T-helper 2 cell (primary cell): ENCODE measurements at regions not wholly inside any gene's neighbourhood (a gene's known extent, or its start where the extent isn't known, plus 50 kb on each side); places are given as distances from the start of the nearest gene placed in this dataset.

ENCODE experiments used
- DNase-seq, 5 experiments: peaks; one replicate each; pipeline versions ENCODE4 v3.0.0 to v3.0.0-alpha.2; 2012 to 2022

DNA sequence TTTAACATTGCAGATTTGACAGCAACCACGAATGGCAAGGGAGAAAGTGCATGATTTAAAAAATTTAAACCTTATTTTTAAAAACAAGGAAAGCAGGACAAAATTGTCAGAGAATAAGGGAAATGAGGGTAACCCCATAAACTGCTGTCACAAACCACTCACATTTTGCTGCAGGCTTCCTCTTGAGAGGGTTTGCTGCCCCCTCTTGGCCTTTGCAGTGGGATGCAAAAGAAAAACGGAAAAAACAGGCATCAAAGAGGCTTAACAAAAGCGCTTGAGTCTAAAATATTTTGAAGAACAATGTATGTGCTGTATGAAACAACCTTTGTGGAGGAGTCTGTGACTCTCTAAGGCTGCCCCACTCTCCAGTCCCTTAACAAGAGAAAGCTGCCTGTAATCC is 91.6 kb downstream of the TMX3 start:
- DNase-seq, result peak in 2 of 5 experiments; percentile 0 to 23

DNA sequence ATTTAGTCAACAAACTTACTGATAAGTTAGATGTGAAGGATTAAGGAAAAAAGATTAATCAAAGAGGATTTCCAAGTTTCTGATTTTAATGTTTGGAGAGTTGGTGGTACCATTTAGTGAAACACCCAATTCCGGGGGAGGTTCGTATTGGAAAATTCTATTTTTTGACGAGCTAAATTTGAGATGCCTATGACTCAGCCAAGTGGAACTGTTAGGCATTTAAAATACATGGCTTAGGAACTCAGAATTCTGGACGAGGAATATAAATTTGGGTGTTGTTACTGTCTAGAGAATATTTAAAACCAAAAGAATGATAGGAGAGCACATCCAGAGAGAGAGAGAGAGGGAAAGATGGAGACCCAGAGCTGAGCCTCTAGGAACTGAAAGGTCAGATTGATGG is 103.6 kb downstream of the TMX3 start:
- DNase-seq, result no peak

DNA sequence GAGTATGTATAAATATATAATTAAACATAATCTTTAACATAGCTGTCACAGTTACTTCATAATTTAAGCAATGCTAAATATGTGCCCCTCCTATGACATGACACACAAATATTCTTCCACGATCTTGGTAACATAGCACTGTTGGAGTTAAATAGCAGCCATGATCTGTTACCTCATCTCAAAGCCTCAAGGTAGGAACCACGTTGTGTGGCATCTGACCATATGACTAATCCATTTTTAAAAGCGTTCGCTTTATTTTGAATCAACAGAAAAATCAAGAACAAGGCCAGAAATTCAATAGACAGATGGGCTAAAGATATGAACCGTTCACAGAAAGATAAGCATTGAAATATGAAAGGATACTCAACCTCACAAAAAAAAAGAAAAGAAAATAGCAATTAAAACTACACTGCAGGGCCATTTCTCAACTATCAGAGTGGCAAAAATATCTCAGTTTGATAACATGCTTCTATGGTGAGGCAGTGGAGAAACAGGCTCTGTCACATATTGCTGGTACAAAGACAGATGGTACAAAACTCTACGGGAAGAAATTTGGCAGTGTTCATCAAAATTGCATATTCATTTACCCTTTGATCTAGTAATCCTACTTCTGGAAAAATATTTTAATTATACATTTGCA is 105.9 kb downstream of the TMX3 start:
- DNase-seq, result no peak

DNA sequence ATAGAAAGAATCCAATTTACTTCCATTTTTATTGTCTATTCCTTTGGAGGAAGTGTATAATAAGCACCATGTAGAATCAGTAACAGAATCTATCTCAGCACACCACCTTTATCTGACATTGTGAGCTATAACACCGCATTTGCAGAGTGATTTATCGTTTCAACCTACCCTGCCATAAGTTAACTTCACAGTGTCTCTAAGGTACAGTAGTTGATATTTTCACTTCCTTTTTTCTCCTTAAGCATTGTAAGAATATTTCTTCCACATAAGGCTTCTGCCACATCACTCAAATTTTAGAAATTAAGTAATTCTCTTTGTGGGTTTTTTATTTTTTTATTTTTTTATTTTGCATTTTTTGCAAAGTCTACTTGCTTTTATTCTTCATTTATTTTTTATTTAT is 107.1 kb downstream of the TMX3 start:
- DNase-seq, result no peak

DNA sequence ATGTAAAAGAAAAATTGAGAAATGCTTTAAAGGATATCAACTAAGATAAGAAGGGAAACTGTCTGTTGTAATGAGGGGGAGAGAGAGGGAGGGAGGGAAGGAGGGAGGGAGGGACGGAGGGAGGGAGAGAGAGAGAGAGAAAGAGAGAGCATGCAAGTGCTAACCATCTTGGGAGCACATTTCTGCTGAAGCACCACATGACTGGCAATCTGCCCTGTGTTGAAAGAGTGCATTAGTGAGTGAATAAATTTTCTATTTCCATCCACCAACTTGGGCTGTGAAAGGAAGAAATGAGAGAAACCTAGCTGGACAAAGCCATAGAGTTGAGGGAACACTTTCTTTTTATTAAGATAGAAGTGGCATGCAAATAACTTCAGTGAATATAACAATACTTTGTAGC is 110.7 kb downstream of the TMX3 start:
- no peak for DNase-seq

DNA sequence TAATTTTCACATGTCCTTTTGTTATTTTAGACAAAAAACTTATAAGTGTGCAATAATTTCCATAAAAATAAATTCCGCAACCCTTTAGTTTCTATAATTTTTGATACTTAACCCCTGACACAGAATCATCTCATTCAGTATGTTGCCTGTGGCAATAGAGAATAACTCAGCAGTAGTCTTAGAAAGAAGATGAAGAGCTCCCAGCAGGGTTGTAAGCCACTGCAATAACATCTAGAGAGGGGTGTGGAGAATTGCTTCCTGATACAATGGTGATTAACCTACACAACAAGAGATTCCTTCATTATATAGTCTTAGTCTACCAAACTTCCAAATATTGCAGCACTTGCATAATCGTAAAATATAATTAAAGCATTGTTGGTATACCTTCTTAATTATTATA is 118.9 kb downstream of the TMX3 start:
- DNase-seq, result no peak

DNA sequence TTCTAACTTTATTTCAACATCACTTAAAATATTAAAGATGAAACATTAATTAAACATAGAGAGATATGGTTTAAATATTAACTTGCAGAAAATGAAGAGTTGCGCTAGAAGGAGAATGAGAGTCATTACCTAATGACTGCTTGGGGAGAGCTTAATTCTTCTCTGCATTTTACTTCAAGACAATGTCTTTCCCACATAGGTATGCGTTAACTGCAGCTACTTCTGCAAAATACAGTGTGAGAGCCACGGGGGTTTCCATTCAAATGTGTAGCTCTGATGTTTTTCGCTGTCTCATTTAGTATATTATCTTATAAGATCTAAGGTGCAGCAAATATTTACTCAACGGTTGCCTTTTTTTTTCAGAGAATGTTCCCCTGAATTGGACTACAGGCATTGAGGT is 126.7 kb downstream of the TMX3 start:
- no peak for DNase-seq

DNA sequence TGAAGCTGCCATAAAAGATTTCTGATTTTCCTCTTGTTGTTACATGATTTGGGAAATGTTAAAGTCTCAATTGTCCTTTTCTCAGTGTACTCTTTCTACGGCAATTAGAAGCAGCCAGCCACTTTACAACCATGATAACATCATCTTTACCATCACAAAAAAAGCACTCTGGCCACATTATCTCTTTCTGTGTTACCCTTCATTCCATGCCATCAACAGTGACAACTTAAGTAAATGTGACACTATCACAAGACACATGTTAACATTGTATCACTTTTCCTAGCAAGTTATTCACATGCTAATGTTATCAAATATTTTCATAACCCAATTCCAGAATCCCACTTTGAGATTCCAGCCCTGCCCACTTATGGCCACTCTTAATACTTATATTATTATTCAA is 131.2 kb downstream of the TMX3 start:
- DNase-seq, result no peak

DNA sequence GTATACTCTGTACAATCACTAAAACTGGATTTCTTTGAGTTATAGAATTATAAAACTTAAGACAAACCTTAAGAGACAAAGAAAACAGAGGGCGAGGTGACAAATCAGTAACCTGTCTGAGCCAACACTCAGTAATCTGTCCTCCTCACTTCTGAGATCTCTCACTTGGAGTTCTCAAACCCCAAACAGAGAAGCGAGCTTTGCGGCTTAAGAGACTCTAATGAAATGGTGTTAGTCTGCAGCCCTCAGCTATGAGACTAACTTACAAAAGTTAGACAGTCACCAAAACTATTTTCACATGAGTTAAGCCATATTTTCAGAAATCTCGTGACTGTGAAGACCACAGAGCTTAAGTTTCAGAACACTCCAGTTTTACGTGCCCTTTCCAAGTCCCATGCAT is 140.6 kb downstream of the TMX3 start:
- no peak for DNase-seq

DNA sequence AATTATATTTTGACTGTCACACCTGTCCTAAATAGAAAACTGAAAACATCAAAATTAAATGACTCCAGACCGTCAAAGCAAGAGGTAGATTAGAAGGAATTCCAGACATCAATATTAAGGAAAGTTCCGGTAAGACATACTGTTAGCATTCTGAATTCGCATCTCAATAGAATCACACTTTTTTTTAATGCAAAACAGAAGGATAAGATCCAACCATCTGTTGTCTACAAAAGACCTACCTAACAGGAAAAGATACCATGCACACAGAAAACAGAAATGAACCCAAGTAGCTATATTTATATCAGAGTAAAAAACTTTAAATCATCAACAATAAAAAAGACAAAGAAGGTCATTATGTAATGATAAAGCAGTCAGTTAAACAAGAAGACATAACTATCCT is 145.0 kb downstream of the TMX3 start:
- DNase-seq, result no peak

DNA sequence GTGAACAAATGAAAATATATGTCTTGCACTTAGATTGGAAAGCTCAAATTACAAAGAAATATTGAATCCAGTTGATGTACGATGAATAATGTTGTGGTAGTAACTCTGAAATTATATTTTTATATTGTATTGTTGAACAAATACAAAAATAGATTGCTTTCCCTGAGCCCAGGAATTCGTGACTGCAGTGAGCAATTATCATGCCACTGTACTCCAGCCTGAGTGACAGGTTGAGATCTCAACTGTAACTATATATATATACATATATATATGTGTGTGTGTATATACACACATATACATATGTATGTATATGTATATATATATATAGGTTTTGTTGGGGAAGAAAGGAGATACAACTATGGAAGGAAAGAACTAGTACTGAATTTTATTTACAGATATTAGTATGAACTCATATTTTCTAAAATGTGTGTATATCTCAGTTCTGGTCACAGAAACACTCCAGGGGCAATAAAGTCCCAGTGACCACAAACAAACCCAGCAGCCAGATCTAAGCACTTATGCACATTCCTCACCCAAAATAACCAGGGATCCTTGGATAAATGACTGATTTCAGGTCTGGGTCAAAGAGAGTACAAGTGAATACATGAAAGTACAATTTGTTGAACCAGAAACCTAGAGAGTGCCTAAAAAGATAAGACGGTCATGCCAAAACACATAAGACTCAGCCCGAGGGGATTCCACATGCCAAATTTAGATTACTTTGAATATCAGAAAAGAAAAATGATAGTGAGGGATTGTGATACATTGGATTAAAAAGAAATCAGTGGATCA is 146.3 kb downstream of the TMX3 start:
- no peak for DNase-seq

DNA sequence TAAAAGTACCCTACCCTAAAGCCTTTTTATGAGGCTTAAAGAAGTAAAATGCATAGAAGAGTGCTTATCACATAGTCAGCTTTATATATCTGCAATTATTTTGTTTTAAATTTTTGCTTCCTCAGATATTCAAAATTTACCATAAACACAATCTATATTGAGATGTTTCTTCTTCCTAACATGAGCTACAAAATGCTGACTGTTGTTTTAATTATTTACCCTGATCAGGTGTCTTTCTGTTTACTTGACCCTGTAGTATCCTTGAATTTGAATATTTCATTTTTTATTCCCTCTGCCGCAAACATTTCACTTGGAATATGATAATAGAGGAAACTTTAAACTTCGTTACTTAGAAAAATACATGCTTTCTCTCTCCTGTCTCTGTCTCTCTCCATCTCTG is 147.9 kb downstream of the TMX3 start:
- no peak for DNase-seq

DNA sequence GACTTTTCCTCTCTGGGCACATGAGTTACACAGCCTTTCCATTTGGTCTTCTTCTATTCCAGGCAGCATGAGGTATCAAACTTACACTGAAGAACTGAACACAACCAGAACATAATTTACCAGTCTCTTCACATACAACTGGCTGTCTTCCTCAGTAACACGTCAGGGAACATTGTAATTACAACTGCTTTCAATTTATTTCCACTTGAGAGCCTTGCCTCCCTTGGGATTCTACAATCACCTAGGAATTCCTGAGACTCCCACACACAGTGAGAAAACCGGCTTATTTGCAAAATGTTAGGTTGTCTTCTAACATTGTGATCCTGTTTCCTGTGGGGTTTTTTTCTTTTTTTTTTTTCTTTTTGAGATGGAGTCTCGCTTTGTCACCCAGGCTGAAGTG is 149.9 kb downstream of the TMX3 start:
- no peak for DNase-seq

DNA sequence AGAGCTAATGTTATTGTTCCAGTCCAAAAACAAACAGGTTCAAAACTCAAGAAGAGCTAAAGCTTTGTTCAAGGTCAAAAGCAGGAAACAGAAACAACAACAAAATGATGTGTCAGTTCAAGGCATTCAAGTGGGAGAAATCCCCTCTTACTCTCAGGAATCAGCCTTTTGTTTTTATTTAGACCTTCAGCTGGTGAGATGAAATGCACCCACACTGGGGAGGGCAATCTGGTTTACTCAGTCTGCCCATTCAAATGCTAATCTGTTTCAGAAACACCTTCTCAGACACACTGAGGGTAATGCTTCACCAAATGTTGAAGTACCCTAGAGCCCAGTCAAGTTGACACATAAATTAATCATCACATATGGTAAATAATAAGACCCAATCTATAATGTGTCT is 150.6 kb downstream of the TMX3 start:
- DNase-seq, result no peak

DNA sequence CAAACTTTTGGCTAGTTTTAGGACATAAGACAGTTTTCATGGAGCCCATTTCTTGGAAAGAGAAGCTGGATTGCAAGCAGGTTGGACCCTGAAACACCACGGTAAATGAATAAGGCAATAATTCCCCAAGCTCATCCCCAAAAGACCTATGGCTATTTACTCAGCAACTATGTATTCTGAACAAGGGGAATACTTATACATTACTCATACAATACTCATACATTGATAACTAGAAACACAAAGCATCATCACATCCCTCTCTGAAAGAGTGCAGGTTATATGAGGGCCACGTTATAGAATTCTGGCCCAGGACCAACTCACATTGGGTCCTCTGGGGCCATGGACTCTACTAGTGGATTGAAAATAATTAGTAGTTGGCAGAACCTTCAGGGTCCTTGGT is 154.8 kb downstream of the TMX3 start:
- no peak for DNase-seq

DNA sequence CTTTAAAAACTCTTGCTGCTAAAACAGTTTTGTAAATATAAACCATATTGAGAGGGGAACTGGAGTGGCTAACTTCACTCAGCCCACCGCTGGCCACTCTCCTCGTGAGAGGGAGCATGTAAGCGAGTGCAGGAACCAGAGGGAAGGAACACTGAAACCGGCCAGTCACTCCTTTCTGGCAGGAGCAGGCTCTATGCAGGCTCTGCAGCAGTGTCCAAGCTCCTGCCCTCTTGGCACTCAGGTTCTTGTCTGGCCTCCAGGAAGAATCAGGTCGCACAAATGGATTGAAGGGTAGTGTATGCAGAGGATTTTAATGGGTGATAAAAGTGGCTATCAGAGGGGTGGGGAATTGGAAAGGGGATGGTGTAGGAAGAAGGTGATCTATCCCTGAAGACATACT is 157.7 kb downstream of the TMX3 start:
- no peak for DNase-seq

DNA sequence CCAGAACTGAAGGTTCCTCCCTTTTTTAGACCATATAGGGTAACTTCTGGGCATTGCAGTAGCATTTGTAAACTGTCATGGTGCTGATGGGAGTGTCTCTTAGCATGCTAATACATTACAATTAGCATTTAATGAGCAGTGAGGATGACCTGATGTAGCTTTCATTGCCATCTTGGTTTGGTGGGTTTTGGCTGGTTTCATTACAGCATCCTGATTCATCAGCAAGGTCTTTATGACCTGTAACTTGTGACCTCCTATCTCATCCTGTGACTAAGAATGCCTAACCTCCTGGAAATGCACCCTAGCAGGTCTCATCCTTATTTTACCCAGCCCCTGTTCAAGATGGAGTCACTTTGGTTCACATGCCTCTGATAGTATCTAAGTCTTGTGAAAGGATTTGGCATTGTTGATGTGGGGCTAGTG is 159.0 kb downstream of the TMX3 start:
- DNase-seq, result no peak

DNA sequence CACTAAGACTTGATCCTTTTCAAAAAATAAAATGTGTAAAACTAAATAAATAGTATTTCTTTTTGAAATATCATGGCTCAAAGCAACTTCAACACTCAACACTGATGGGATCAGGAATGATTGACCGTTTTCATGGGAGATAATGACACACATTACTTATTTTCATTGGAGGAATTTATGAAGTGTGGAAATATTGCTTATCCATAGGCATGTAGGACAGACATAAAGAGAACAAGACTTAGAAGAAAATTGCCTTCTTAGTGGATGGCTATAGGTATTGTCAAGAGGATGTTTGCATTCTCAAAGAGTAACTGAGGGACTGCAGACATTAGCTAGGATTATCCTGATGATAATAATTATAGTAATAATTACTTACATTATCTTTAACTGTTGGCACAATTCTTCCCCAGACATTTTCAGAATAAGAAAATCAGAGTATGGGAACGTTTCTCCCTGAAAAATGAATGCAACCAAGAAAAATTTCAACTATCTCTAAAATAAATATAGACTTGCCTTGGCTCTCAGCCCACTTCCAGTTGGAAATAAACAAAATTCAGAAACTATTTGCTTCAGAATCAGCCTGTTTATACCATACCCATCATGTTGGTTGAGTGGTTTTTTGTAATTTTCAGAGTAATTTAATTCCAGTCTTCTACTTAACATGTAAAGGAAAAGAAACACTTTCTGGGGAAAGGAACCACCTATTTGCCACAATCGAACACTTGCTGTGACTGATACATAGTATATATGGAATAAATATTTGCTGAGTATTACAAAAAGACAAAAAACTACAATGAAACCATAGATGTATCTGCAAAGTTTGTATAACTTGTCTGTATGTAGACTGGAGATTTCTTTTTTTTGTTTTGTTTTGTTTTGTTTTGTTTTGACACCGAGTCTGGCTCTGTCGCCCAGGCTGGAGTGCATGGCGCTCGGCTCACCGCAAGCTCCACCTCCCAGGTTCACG is 165.7 kb downstream of the TMX3 start:
- DNase-seq, result no peak

DNA sequence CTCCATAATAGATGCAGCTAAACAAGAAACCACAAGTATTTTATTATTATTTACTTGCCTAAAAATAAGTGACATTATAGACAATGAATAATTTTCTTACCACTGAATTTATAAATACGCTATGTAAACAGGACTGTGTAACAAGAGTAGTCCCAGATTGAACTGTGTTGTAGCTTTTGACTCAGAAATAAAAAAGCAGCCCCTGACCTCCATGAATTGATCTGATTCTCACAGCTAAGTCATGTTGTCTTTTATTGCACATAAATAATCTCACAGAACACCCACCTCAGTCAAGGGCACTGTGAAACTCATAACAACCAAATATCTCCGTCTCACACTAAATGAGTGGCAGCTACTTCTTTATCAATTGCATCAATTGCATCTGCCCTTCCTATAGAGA is 171.6 kb downstream of the TMX3 start:
- DNase-seq, result no peak

DNA sequence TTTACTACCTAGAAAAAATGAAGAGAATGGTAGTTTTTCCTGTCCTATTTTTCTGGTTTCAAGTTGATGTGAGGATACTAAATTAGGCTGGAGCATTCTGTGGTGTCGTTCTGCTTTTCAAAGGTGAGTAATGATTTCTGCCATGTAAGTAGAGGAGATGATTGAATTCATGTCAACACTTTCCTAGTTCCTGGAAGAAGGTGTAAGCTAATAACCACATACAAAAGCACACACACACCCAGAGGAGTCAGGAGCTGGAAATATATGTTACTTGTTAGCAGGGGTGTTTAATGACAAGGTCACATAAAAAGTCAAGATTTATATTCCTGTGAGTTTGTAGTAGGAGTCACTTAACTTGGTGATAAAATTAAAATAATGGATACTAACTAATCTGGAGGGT is 172.1 kb downstream of the TMX3 start:
- DNase-seq, result no peak

DNA sequence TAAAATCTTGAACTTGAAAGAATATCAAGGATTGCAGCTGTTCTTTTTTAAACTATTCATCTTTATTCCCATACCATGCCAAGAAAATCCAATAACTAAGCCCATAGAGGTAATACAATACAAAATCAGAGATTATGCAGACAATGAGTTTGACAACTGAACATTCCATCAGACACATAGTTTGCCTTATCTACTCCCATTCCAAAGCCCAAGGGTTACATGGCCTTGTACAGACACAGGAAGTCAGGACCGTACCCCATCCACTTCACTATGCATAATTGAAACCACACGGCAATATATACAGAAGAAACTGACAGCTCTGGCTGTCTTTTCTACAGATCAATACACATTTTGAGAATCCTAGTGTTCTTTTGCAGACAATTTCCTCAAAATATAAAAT is 181.3 kb downstream of the TMX3 start:
- DNase-seq, result no peak

DNA sequence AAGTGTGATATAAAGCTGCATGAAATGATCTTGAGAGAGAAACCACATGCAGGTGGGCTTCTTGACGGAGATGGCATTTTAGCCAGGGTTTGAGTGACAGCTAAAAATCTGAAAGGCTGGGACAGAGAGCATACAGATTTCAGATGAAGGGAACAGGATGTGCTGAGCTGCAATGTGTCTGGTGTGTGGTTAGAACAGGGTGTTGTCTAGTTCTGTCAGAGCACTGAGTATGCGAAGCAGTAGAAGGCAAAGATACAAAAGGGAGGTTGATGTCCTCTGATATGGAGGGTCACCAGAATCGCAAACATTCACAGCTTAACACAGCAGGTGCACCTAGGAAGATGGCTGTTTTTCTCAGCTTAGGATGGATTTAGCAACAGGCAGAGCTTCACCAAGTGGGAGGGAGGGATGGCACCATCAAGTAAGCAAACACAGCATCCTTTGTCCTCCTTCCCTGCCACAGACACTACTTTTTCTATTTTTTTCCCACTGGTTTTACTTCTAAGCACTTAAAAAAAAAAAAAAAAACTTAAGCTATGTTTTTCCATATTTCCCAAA is 182.5 kb downstream of the TMX3 start:
- DNase-seq, result peak in 1 of 5 experiments; percentile 34

DNA sequence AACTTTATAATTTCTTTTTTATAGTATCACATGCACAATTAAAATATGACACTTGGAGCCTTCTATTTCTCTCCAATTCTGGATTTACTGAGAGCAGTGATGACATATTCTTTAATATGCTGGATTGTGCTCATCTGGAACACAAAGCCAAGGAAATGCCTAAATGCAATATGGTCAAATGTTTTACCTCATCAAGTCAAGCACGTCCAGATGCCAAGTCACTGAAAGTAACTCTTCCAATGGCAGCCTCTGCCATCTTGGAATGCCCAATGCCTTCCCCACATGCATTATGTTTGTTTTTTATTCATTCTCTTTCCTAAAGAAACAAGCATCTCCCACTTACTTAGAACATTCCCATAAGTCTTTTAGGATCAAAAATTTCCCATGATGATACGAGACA is 189.8 kb downstream of the TMX3 start:
- no peak for DNase-seq
